ENCODE measurements at regions not wholly inside any gene's neighbourhood (a gene's known extent, or its start where the extent isn't known, plus 50 kb on each side); places are given as distances from the start of the nearest gene placed in this dataset.

- no peak for TF ChIP-seq CTCF (IDR thresholded peaks at IDR 0.05; ENCODE audit: insufficient read depth, low read length)
- H3K4me3 ChIP-seq (ENCODE audit: low read depth, low read length), result no peak overlapping the region
- DNase-seq (ENCODE audit: low read depth), result no peak
These were observed 120.5 kb upstream of the BTBD3 start for GRCh38 chr20:11797156-11797555.

GRCh38 chr20:11799281-11799684 is 118.4 kb upstream of the BTBD3 start:
- no peak for DNase-seq (ENCODE audit: low read depth)
- H3K4me3 ChIP-seq (ENCODE audit: low read depth, low read length), result no peak overlapping the region
- TF ChIP-seq CTCF (IDR thresholded peaks at IDR 0.05; ENCODE audit: insufficient read depth, low read length), result no peak

- peak; percentile 94 for DNase-seq (ENCODE audit: low read depth)
- TF ChIP-seq CTCF (IDR thresholded peaks at IDR 0.05; ENCODE audit: insufficient read depth, low read length), result no peak
- H3K4me3 ChIP-seq (ENCODE audit: low read depth, low read length), result no peak overlapping the region
These were observed 110.3 kb upstream of the BTBD3 start for GRCh38 chr20:11807054-11808048.

- no peak for DNase-seq (ENCODE audit: low read depth)
- H3K4me3 ChIP-seq (ENCODE audit: low read depth, low read length), result no peak overlapping the region
- TF ChIP-seq CTCF (IDR thresholded peaks at IDR 0.05; ENCODE audit: insufficient read depth, low read length), result no peak
These were observed 108.9 kb upstream of the BTBD3 start for GRCh38 chr20:11808841-11809240.

DNA sequence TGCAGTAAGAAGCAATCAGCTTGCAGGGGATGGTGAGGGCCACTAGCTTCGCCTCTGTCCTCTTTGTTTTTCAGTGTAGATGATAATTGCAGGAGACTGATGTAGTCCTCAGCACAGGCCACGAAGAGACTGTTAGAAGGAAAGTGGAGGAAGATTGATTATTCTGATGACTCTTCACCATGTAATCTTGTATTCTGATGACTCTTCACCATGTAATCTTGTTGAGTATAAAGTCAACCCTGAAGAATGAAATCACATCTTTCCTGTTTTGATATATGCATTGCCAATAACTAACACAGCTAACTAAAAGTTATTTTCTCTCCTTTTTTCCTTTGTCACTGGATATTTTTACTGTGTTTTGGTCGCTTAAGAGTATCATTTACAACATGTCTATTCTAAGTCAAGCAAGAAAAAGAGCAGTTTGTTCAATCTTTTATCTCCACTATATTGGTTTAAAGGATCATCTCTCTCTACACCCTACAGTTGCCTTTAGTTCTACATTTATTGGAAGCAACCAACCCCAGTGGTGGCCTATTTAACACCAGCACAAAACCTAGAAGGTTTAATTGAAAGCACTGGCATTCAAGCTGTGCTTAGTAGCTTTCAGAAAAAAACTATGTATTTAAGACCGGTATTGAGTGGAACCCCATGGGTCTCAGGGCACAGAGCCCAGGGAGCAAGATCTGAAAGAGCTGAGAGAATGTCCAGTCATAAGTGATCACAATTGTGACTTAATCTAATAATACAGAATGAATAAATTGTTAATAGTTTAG is 107.2 kb upstream of the BTBD3 start:
- DNase-seq (ENCODE audit: low read depth), result peak; percentile 60
- H3K4me3 ChIP-seq (ENCODE audit: low read depth, low read length), result no peak overlapping the region
- no peak for TF ChIP-seq CTCF (IDR thresholded peaks at IDR 0.05; ENCODE audit: insufficient read depth, low read length)

DNA sequence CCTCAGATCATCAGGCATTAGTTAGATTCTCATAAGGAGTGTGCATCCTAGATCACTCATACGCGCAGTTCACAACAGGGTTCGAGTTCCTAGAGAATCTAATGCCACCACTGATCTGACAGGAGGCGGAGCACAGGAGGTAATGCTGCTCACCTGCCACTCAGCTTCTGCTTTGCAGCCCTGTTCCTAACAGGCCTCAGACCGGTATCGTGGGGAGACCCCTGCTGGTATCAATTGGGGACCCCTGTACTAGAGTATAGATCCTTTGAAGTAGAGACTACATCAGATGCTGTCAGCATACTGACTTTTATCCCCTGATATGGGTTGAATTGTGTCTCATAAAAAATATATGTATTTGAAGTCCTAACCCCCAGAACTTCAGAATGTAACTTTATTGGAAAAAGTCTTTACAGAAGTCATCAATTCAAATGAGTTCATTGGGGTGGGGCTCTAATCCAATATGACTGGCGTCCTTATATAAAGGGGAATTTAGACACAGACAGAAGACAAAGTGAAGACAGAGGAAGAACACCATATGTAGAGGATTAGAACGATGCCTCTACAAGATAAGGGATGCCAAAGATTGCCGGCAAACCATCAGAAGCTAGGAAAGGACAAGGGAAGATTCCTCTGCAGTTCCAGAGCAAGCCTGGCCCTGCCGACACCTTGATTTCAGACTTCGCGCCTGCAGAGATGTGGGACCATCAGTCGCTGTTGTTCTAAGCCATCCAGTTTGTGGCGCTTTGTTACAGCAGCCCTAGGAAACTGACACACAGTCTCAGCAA is 104.4 kb upstream of the BTBD3 start:
- TF ChIP-seq CTCF (IDR thresholded peaks at IDR 0.05; ENCODE audit: insufficient read depth, low read length), result no peak
- no peak overlapping the region for H3K4me3 ChIP-seq (ENCODE audit: low read depth, low read length)
- DNase-seq (ENCODE audit: low read depth), result no peak

Measured in fibroblast of the aortic adventitia (primary cell).